IPS-NIHi7 (cell line): ENCODE measurements at regions not wholly inside any gene's neighbourhood (a gene's known extent, or its start where the extent isn't known, plus 50 kb on each side); places are given as distances from the start of the nearest gene placed in this dataset.
"Not testable (repeated sequence)": the region's sequence is repeated elsewhere in the genome, so short reads cannot be mapped to it uniquely, and the experiment has no call there.

Source experiments
- DNase-seq: peaks from one replicate; pipeline ENCODE4 v3.0.0; 2012; ENCODE audit warnings: mixed read lengths; ENCODE audit errors: extremely low spot score

- DNase-seq, result no peak
Observed at GRCh38 chr13:90237852-90238251, 1109.6 kb upstream of the MIR17HG start.

- no peak for DNase-seq
Observed at GRCh38 chr13:90238413-90238812, 1109.1 kb upstream of the MIR17HG start.

- DNase-seq, result no peak
Observed at GRCh38 chr13:90239130-90239529, 1108.4 kb upstream of the MIR17HG start.

GRCh38 chr13:90246005-90246404, 1101.5 kb upstream of the MIR17HG start:
- no peak for DNase-seq

GRCh38 chr13:90246687-90247345, 1100.7 kb upstream of the MIR17HG start:
- no peak for DNase-seq

- DNase-seq, result no peak
Observed at GRCh38 chr13:90253806-90254205, 1093.7 kb upstream of the MIR17HG start.

- no peak for DNase-seq
Observed at GRCh38 chr13:90254437-90254836, 1093.0 kb upstream of the MIR17HG start.

- DNase-seq, result no peak
Observed at GRCh38 chr13:90256746-90257145, 1090.7 kb upstream of the MIR17HG start.

- no peak for DNase-seq
Observed at GRCh38 chr13:90258129-90258528, 1089.4 kb upstream of the MIR17HG start.

GRCh38 chr13:90261343-90261742, 1086.1 kb upstream of the MIR17HG start:
- no peak for DNase-seq

GRCh38 chr13:90270226-90270625, 1077.3 kb upstream of the MIR17HG start:
- DNase-seq, result no peak

- no peak for DNase-seq
Observed at GRCh38 chr13:90272356-90272755, 1075.1 kb upstream of the MIR17HG start.

- no peak for DNase-seq
Observed at GRCh38 chr13:90276216-90276615, 1071.3 kb upstream of the MIR17HG start.

- not testable (repeated sequence) for DNase-seq
Observed at GRCh38 chr13:90278231-90278630, 1069.3 kb upstream of the MIR17HG start.

GRCh38 chr13:90281709-90282108, 1065.8 kb upstream of the MIR17HG start:
- no peak for DNase-seq

GRCh38 chr13:90287521-90287920, 1060.0 kb upstream of the MIR17HG start:
- no peak for DNase-seq

GRCh38 chr13:90293793-90294361, 1053.6 kb upstream of the MIR17HG start:
- DNase-seq, result no peak

- DNase-seq, result no peak
Observed at GRCh38 chr13:90299238-90299637, 1048.2 kb upstream of the MIR17HG start.

- no peak for DNase-seq
Observed at GRCh38 chr13:90300015-90300414, 1047.5 kb upstream of the MIR17HG start.

- no peak for DNase-seq
Observed at GRCh38 chr13:90302107-90302506, 1045.4 kb upstream of the MIR17HG start.

GRCh38 chr13:90305796-90306195, 1041.7 kb upstream of the MIR17HG start:
- DNase-seq, result no peak

- no peak for DNase-seq
Observed at GRCh38 chr13:90307136-90307535, 1040.4 kb upstream of the MIR17HG start.

- no peak for DNase-seq
Observed at GRCh38 chr13:90308249-90308648, 1039.2 kb upstream of the MIR17HG start.

- DNase-seq, result no peak
Observed at GRCh38 chr13:90311929-90312328, 1035.6 kb upstream of the MIR17HG start.
